Activated CD4-positive, alpha-beta T cell treated with anti-CD3 and anti-CD28 coated beads, Interleukin-2, Interleukin-4, amounts not matched to agents 100 ng/mL and 50 ng/mL, durations not matched to agents 16 hours and 8 hours (primary cell): ENCODE measurements at regions not wholly inside any gene's neighbourhood (a gene's known extent, or its start where the extent isn't known, plus 50 kb on each side); places are given as distances from the start of the nearest gene placed in this dataset.
"Not testable (repeated sequence)": the region's sequence is repeated elsewhere in the genome, so short reads cannot be mapped to it uniquely, and the experiment has no call there.

Experiments used
- DNase-seq: peaks from one replicate; pipeline ENCODE4 v3.0.0-alpha.2; 2020; ENCODE audit warnings: low spot score

DNA sequence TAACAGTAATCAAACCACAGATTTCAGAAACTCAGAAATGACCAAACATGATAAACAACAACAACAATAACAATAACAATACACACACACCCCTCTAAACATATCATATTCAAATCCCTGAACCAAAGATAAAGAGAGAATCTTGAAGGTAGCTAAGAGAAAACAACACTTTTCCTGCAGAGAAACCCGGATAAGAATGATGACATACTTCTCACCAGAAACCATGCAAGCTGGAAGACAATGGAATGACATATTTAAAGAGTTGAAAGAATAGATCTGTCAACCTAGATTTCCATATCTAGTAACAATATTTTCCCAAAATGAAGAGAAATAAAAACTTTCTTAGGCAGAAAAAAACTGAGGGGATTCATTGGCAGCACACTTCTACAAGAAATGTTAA, 138.1 kb downstream of the LIG4 start:
- DNase-seq, result no peak

GRCh38 chr13:108074429-108074828, 140.9 kb downstream of the LIG4 start:
- not testable (repeated sequence) for DNase-seq

DNA sequence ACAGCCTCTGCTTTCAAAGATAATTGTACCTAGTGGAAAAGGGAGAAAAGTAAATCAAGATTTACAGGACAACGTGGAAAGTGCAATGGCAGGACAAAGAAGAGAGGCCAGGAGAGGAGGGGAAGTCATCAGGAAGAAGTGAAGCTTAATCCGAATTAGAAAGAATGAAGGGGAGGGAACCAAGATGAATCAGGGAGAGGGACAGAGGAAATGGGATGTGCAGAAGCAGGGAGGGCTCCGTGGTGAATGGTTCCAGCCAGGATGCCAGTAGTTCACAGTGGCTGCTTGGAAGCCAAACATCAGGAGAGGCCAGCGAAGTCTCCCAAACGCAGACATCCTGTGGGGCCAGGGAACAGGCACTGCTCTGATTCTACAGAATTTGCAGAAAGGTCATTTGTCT, 144.4 kb downstream of the LIG4 start:
- DNase-seq, result no peak

GRCh38 chr13:108070491-108070890, 144.8 kb downstream of the LIG4 start:
- DNase-seq, result no peak

DNA sequence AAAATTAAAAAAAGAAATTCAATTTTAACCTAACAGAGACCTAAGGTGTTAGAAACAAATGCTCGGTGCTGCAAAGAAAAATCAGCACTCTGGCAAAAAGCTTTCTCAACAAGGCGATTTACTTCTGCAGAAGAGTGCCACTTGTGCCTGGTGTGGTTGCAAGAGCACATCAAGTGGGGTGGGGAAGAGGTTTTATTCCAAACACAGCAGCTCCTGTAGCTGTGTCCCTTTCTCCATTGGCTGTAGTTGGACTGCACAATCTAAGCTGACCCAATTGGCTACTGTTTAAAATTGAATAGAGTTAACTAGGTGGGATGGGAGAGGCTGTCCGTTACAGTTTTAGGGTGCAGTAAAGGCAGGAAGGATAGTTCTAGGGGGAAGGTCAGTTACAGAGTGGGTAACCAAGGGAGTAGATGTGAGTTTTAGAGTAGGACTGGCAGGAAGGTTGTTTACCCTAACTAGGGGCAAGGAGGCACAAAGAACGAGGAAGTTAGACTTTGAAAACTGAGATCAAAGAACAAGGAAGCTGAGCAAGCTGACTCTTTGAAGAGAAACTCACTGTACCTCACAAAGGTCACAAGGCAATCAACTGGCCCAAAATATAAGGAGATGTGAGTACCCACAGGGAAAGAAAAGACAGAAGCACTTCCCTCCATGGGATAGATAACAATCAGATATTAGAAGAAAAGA, 145.7 kb downstream of the LIG4 start:
- DNase-seq, result no peak

GRCh38 chr13:108064372-108064771, 151.0 kb downstream of the LIG4 start:
- not testable (repeated sequence) for DNase-seq

GRCh38 chr13:108060111-108060510, 155.2 kb downstream of the LIG4 start:
- DNase-seq, result no peak

GRCh38 chr13:108056278-108056677, 159.1 kb downstream of the LIG4 start:
- no peak for DNase-seq

GRCh38 chr13:108049211-108049610, 166.1 kb downstream of the LIG4 start:
- DNase-seq, result no peak

DNA sequence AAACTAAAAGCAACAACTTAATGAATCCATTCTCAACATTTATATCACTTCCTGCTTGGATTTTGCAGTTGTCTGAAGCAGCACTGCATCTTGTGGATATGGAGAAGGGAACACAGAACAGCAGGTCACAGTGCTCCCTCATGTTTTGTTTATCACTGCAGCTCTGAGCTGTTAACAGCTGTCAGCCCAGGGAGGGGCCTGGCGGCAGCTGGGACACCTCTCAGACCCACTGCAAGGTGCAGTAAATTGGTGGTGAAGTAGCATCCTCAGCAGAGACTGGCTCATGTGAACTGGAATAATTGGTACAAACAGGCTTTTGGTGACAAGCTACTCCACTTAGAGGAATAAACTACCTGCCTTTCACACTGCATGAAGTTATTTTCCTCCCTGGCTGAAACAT, 170.4 kb downstream of the LIG4 start:
- no peak for DNase-seq

GRCh38 chr13:108042866-108043265, 172.5 kb downstream of the LIG4 start:
- DNase-seq, result not testable (repeated sequence)

GRCh38 chr13:108037348-108037747, 178.0 kb downstream of the LIG4 start:
- DNase-seq, result no peak

DNA sequence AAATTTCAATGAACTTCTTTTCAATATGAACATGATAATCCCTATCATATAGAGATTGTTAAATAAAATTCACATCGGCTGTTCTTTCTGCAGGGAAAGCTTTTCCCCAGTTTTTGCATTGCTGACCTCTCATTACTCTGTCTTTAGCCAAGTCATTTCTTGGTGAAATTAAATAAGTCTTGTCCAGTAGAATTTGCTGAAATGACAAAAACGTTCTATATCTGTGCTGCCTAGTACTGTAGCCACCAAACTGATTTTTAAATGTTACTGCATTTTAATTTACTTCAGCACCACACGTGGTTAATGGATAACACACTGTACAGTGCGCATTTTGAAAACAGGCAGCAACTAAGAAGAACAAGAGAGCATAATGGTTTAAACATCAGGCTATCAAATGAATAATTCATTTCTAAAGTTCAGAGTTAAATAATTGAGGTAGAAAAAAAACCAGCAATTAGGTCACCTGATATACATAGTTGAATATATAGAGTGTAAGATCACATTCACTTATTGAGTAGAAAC, 178.9 kb downstream of the LIG4 start:
- no peak for DNase-seq

DNA sequence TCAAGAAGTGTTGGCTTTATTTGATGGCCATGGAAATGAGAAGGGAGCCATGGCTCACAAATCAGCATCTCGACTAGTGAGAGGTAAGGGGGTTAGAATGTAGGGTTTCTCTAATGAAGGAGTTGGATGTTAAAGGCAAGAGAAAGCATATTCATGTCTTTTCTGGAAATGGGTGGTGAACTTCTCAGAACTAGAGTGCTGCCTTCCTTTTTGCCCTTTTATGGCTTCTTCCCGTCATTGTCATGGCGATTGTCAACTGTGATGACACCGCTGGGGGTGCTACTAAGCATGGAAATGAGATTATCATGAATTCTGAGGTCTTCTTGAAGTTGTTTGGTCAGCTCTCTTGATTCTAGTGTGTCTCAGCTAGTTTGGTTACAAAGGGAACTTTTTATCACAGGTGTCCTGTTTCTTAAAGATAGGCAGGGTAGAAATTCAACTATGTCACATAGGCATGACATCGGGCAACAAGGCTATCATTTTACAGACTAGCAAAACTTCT, 180.4 kb downstream of the LIG4 start:
- DNase-seq, result no peak

DNA sequence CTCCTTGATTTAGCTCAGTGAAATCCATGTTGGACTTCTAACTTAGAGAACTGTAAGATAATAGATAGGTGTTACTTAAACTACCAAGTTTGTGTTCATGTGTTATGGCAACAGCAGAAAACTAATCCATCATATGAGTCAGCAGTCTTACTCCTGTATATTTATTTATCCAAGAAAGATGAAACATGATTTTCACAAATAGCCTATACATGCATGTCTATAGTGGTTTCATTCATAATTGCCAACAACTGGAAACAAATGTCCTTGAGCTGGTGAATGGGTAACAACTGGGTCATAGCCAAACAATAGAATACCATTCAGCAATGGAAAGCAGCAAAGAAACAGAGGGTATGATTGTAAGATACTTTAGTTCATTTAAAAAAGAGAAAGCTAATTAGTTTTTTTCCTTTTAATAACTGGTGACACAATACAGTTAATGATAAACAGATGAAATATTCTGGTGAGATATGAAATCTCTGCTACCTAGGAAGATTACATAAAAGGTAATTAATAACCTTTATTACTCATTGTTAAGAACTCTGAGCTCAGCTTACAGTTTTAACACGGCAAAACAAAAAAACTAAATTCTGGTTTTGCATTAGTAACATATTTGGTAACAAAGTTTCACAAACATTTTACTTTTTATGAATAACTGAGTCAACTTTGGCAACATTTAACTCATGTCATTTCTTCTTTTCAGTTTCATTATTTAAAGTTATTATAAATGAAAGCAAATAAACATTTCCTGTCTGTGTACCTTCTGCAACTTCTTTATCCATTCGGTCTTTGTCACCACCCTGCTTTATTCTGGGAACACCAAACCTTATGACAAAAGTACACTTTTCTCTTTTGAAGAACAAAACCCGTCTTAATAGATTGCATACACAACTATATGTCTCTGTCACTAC, 181.3 kb downstream of the LIG4 start:
- DNase-seq, result no peak

GRCh38 chr13:108031865-108032264, 183.5 kb downstream of the LIG4 start:
- DNase-seq, result no peak

GRCh38 chr13:108030769-108031168, 184.6 kb downstream of the LIG4 start:
- DNase-seq, result no peak

GRCh38 chr13:108026680-108027410, 188.5 kb downstream of the LIG4 start:
- DNase-seq, result no peak

- no peak for DNase-seq
These were observed 195.3 kb downstream of the LIG4 start for GRCh38 chr13:108020027-108020426.

DNA sequence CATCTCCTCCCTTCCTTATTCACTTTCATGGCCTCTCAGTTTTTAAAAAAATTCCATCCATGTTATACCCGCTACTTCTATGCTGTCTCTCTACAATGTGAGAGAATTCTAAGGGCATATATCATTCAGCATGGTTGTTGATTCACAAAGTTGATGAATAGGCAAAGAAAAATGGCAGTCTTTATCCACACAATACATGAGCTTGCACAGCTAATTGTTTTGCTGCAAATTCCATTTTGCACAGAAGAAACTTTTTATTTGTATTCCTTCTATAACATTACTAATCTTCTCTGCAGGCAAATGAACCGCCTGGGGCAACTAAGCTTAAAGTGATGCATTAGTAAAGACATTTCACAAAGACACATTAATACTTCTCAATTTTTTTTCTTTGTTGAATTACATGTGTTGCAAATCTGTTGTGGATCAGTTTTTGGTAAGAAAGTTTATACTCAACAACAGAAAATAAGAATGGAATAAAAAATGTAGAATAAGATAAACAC, 196.9 kb downstream of the LIG4 start:
- no peak for DNase-seq

GRCh38 chr13:108006619-108007018, 208.7 kb downstream of the LIG4 start:
- DNase-seq, result no peak

GRCh38 chr13:108005231-108005630, 210.1 kb downstream of the LIG4 start:
- DNase-seq, result no peak
